Psoas muscle (tissue), 7 donors: ENCODE measurements at regions not wholly inside any gene's neighbourhood (a gene's known extent, or its start where the extent isn't known, plus 50 kb on each side); places are given as distances from the start of the nearest gene placed in this dataset.

Experiments
- ATAC-seq, 4 donors: fragments of 200-7000 bp; cut with Tn5 transposase; one replicate each; pipeline ENCODE4 v1.9.1; 2020; ENCODE audit warnings: moderate library complexity in 3 of 4, mild to moderate bottlenecking in 2 of 4
- DNase-seq, 2 donors: peaks; one replicate each; pipeline ENCODE4 v3.0.0-alpha.2; 2020
- H3K27ac ChIP-seq: fragments of 200-600 bp; one replicate; pipeline ENCODE4 v1.8.0; 2022
- H3K27me3 ChIP-seq, 3 donors: fragments of 200-600 bp in 1 of 3; one replicate each; pipeline versions ENCODE4 v1.6.1 to v1.8.0; 2013 to 2022; ENCODE audit warnings: low read length in 2 of 3, mild to moderate bottlenecking in 2 of 3, moderate library complexity in 1 of 3; ENCODE audit not compliant: insufficient read depth in 3 of 3
- H3K36me3 ChIP-seq, 2 donors: fragments of 200-600 bp in 1 of 2; one replicate each; pipeline versions ENCODE4 v1.6.1 to v1.8.0; 2013 to 2022; ENCODE audit warnings: low read depth in 1 of 2, mild to moderate bottlenecking in 1 of 2, moderate library complexity in 1 of 2; ENCODE audit not compliant: insufficient read depth in 1 of 2
- H3K4me1 ChIP-seq: fragments of 200-600 bp; one replicate; pipeline ENCODE4 v1.8.0; 2022
- H3K4me3 ChIP-seq: fragments of 200-600 bp; one replicate; pipeline ENCODE4 v1.8.0; 2022; ENCODE audit warnings: mild to moderate bottlenecking
- H3K9me3 ChIP-seq: fragments of 200-600 bp; one replicate; pipeline ENCODE4 v1.8.0; 2022
- CTCF ChIP-seq: fragments of 200-600 bp; IDR thresholded peaks from one replicate; pipeline ENCODE4 v1.8.0; 2022; ENCODE audit warnings: antibody characterized with exemption
- WGBS, 3 donors: extraction: QIAGEN DNeasy Blood & Tissue Kit; methylation state at CpG; one replicate each; pipeline versions ENCODE4 v1.1.6 to v1.1.7; 2013; 5-methylcytosine and 5-hydroxymethylcytosine counted together
- intact Hi-C, 2 donors: fragments of 100-400 bp; cut with DNase I; formaldehyde crosslinking; loops; one replicate each; pipeline versions ENCODE4 v1.11.0 to v1.14.2; 2022
- donor health status: healthy with polysubstance abuse.
- donor health status: DM: no; HTN: no; CAD: no; lungs with moderate emphysema.
- donor health status: Bipolar disorder and iron deficiency.
- donor health status: healthy.
- donor health status: DM: yes; HTN: yes; CAD: no.
- donor health status: DM: no; HTN: no; CAD: no.
- donor health status: DM: yes; HTN: yes; CAD: no.

- H3K27me3 ChIP-seq, result no peaks in the 10 kb centered on the region
- H3K4me3 ChIP-seq, result no peak overlapping the region
- H3K4me1 ChIP-seq, result no peaks in the 10 kb centered on the region
- DNase-seq (no peak), ATAC-seq (no peak)
- intact Hi-C loops, result no loop called here
- no peaks in the 10 kb centered on the region for H3K36me3 ChIP-seq
- TF ChIP-seq CTCF, result no peak
- no peaks in the 10 kb centered on the region for H3K9me3 ChIP-seq
- 82 to 85% (median 84%) methylated on average over 6 of the region's 6 CpGs for WGBS, 3 donors
- H3K27ac ChIP-seq, result no peak overlapping the region
Observed at GRCh38 chr6:56385981-56386593, 138.7 kb upstream of the COL21A1 start.

GRCh38 chr6:56383160-56383559 lies 135.8 kb upstream of the COL21A1 start:
- intact Hi-C loops, result no loop called here
- DNase-seq (no peak), ATAC-seq (no peak)
- H3K27ac ChIP-seq, result no peak overlapping the region
- H3K27me3 ChIP-seq, result no peaks in the 10 kb centered on the region
- TF ChIP-seq CTCF, result no peak
- 65 to 71% (median 66%) methylated on average over 1 of the region's 1 CpG for WGBS, 3 donors
- no peaks in the 10 kb centered on the region for H3K9me3 ChIP-seq
- no peaks in the 10 kb centered on the region for H3K36me3 ChIP-seq
- H3K4me1 ChIP-seq, result no peaks in the 10 kb centered on the region
- H3K4me3 ChIP-seq, result no peak overlapping the region

- no peak overlapping the region for H3K27ac ChIP-seq
Observed at GRCh38 chr6:56382416-56382940, 135.1 kb upstream of the COL21A1 start.

GRCh38 chr6:56381801-56382251 lies 134.4 kb upstream of the COL21A1 start:
- TF ChIP-seq CTCF, result no peak
- 31 to 40% (median 36%) methylated on average over 4 of the region's 4 CpGs for WGBS, 3 donors
- ATAC-seq (no peak), DNase-seq (no peak)
- intact Hi-C loops, result no loop called here
- H3K4me3 ChIP-seq, result no peak overlapping the region
- H3K36me3 ChIP-seq, result no peaks in the 10 kb centered on the region
- H3K4me1 ChIP-seq, result no peaks in the 10 kb centered on the region
- H3K27ac ChIP-seq, result no peak overlapping the region
- no peaks in the 10 kb centered on the region for H3K9me3 ChIP-seq
- H3K27me3 ChIP-seq, result no peaks in the 10 kb centered on the region

More at GRCh38 chr6:56382416-56382940, 135.1 kb upstream of the COL21A1 start:
- H3K4me1 ChIP-seq, result no peaks in the 10 kb centered on the region
- DNase-seq (no peak), ATAC-seq (no peak)
- intact Hi-C loops, result no loop called here
- no peaks in the 10 kb centered on the region for H3K36me3 ChIP-seq
- no peaks in the 10 kb centered on the region for H3K9me3 ChIP-seq
- H3K4me3 ChIP-seq, result no peak overlapping the region
- TF ChIP-seq CTCF, result no peak
- H3K27me3 ChIP-seq, result no peaks in the 10 kb centered on the region

- no peak for TF ChIP-seq CTCF
- Histone ChIP-seq H3K36me3 (no peaks in the 10 kb centered on the region), H3K27ac (no peak overlapping the region), H3K9me3 (no peaks in the 10 kb centered on the region), H3K4me3 (no peak overlapping the region), H3K4me1 (peaks cover 2% of the 10 kb centered on the region), H3K27me3 (no peaks in the 10 kb centered on the region)
- 10 to 21% (median 12%) methylated on average over 1 of the region's 1 CpG for WGBS, 3 donors
- intact Hi-C loops, result no loop called here
- DNase-seq (no peak), ATAC-seq (no peak)
Observed at GRCh38 chr6:56380476-56380875, 133.1 kb upstream of the COL21A1 start.
